Erythroblast (primary cell): ENCODE measurements at regions not wholly inside any gene's neighbourhood (a gene's known extent, or its start where the extent isn't known, plus 50 kb on each side); places are given as distances from the start of the nearest gene placed in this dataset.

ENCODE experiments used
- DNase-seq, 2 experiments: peaks; one replicate each; lab custom pipeline; 2025; lab: John Stamatoyannopoulos, UW
- GATA1 ChIP-seq: IDR thresholded peaks from 2 replicates; pipeline ENCODE4 v1.6.1; 2011; ENCODE audit warnings: low read depth, mild to moderate bottlenecking, control low read depth, low read length, moderate library complexity
- POLR2A ChIP-seq: IDR thresholded peaks from 2 replicates; pipeline ENCODE4 v1.6.1; 2011; ENCODE audit warnings: mild to moderate bottlenecking, low read length

DNA sequence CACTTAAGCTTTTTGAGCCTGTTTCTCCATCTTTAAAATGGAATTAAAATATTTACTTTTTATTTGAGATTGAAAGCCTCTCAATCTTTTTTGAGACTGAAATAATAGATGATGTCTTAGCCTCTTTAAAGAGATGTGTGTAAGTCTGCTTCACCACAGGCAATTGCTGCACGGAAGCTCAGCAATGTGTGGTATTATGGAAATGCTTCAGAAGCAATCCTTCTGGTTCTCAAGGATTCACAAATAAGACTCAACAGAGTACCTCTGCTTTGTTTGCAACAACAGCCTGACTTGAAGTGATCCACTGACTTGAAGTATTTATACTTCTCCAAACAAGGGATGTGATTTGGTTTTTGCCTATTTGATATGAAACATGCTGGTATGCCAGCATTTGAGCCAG is 332.0 kb upstream of the RASGRP1 start:
- TF ChIP-seq POLR2A = no peak
- no peak for TF ChIP-seq GATA1
- no peak for DNase-seq

GRCh38 chr15:38897551-38897950 is 332.9 kb upstream of the RASGRP1 start:
- no peak for TF ChIP-seq GATA1
- TF ChIP-seq POLR2A = no peak
- no peak for DNase-seq

DNA sequence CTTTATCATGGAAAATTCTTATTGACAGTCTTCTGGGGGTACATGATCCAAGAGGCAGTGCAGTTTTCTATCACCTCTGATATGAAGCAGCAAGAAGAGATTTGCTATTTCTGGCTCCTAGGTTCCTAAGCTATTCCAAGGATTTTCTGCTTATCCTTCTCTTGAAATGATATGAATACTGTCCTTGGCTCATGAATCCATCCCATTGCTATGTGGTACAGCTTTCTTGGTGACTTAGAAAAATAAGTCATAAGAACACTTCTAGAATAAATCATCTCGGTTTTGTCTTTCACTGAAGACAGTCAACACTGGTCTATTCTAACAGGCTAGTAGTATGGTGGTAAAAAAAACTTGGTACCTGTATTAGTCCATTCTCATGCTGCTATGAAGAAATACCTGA is 333.6 kb upstream of the RASGRP1 start:
- no peak for TF ChIP-seq GATA1
- no peak for TF ChIP-seq POLR2A
- DNase-seq = no peak

GRCh38 chr15:38899300-38899699 is 334.7 kb upstream of the RASGRP1 start:
- no peak for DNase-seq
- TF ChIP-seq POLR2A = no peak
- no peak for TF ChIP-seq GATA1

DNA sequence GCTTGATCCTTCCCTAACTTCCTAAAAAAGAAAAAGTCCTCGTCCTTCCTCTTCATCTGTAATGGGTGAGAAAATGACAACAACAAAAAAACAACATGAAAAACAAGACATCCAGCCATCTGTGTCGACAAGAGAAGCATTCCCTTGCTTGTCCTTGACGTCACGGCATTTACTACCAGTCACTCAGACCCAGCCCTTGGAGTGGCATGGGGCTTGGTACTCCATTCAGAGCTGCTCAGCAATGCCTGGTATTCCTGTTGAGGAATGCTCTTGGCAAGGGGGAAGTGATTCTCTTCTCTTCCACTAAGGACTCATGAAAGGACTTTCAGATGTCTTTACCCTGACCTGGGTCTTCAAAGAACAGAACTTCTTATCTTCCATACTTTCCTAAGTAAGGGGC is 339.7 kb upstream of the RASGRP1 start:
- DNase-seq = no peak
- TF ChIP-seq GATA1 (no peak), POLR2A (no peak)

DNA sequence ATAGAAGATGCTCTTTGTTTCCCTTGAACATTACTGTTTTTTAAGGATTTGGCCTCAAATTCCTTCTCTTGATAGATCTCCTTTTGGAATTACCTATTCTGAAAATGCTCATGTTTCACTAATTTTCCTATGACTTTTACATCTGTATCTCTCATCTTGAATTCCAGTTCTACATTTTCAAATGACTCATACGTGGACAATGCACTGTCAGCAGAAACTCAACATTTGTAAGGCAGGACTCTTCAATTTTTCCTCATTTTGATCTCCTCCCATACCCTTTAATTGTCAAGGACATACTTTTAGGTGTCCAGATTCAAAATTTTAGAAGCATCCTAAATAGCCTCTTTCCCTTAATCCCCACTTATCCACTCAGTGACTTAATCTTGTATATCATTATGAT is 341.0 kb upstream of the RASGRP1 start:
- DNase-seq = no peak
- TF ChIP-seq GATA1 = no peak
- no peak for TF ChIP-seq POLR2A

DNA sequence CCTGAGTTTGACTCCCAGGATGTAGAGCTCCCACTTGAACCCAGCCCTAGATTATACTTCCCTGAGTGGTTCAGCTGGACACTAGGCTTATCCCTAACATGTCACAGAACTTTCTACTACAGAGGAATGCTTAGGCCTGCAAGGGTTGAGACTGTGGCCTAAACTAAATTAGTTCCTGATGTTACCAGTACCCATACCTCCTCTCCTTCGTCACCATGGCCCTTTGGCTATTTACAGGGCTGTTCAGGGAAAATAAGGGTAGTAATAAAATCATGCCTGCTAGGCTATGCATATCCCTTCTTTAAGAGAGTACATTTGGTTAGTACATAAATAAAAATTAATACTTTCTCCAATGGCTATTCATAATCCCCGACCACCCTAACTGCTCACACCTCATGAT is 356.4 kb upstream of the RASGRP1 start:
- no peak for DNase-seq
- TF ChIP-seq GATA1 = no peak
- TF ChIP-seq POLR2A = no peak

DNA sequence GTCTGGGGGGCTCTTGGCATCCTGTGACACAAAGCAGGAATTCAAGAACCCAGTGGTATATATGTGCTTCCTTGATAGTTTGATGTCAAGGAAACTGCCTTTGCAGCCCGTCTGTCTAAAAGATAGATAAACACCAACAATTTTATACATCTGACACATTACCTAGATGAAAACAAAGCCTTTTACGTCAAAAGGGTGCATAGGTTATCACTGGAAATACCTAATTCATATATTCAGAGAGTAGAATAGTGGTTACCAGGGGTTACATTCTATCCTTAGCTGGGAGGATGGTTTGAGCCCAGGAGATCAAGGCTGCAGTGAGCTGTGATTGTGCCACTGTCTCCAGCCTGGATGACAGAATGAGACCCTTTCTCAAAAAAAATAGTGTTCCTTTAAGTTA is 356.9 kb upstream of the RASGRP1 start:
- TF ChIP-seq POLR2A (no peak), GATA1 (no peak)
- DNase-seq = no peak

- DNase-seq = no peak
- no peak for TF ChIP-seq GATA1
- TF ChIP-seq POLR2A = no peak
Measured at GRCh38 chr15:38928431-38928830, 363.8 kb upstream of the RASGRP1 start.

GRCh38 chr15:38930851-38931572 is 366.4 kb upstream of the RASGRP1 start:
- TF ChIP-seq GATA1 = no peak
- TF ChIP-seq POLR2A = no peak
- no peak for DNase-seq

- DNase-seq = no peak
- TF ChIP-seq POLR2A = no peak
Measured at GRCh38 chr15:38941399-38941953, 376.9 kb upstream of the RASGRP1 start.

DNA sequence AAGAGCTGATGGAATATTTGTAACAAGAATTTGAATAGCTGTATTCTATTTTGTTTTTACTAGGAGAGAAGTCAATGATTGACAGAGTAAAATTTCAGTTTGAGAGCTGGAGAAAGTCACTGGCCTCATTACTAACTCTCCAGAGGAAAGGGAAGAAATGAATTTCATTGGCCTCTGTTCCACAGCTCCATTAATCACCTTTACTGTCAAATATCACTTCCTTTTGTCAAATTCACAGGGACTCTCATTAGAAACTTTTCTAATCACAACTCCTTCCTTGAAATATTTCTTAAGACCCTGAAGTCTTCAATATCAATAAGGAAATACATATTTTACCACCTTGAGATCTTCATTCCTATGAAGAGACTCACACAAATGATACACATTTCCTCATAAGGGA is 379.9 kb upstream of the RASGRP1 start:
- DNase-seq = no peak

GRCh38 chr15:38945551-38946298 is 381.1 kb upstream of the RASGRP1 start:
- no peak for DNase-seq
- TF ChIP-seq POLR2A (no peak), GATA1 (no peak)

More for the DNA sequence above, 379.9 kb upstream of the RASGRP1 start:
- TF ChIP-seq GATA1 (no peak), POLR2A (no peak)

DNA sequence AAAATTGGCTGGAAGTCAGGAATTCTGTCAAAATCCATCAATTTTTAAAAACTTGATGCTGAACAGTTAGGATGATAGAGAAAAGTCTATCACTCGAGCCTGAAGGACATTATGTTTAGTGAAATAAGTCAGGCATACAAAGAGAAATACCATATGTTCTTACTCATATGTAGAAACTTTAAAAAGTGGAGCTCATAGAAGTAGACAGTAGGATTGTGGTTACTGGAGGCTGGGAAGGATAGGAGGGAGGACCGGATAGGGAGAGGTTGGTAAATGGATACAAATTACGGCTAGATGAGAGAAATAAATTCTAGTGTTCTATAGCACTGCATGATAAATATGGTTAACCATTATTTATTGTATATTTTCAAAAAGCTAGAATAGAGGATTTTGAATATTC is 389.5 kb upstream of the RASGRP1 start:
- DNase-seq = no peak

DNA sequence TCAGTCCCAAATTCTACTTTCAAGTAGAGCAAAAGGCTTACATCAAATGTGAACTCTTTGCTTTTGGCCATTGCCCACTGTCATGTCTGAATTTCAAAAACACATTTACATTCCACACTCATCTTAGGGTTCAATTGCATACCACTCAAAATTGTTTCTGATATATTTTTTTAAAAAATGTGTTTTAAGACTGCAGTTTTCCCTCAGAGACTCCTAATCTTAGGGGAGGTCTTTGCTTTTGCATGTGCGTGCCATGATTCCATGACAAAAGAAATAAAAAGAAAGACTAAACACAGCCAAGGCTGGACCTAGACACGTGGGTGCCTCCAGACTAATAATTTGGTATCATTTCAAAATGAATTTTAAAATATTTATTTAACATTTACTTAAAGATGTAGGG is 396.8 kb upstream of the RASGRP1 start:
- no peak for TF ChIP-seq GATA1
- no peak for TF ChIP-seq POLR2A
- no peak for DNase-seq

More for the DNA sequence above, 389.5 kb upstream of the RASGRP1 start:
- TF ChIP-seq GATA1 (no peak), POLR2A (no peak)
